Naive thymus-derived CD4-positive, alpha-beta T cell (primary cell): ENCODE measurements at regions not wholly inside any gene's neighbourhood (a gene's known extent, or its start where the extent isn't known, plus 50 kb on each side); places are given as distances from the start of the nearest gene placed in this dataset.

ENCODE experiments used
- ATAC-seq: fragments of 150-1000 bp; cut with Tn5 transposase; 2 replicates; pipeline ENCODE4 v1.10.0; 2021; ENCODE audit warnings: mild to moderate bottlenecking, moderate library complexity
- CTCF ChIA-PET: fragments of 350-600 bp; sonication (Branson Sonifier 250); formaldehyde crosslinking; loops from one replicate; lab custom pipeline; 2021; ENCODE audit warnings: antibody characterized with exemption; lab: Charles Lee
- POLR2A ChIA-PET: fragments of 350-600 bp; sonication (Branson Sonifier 250); formaldehyde crosslinking; loops from one replicate; lab custom pipeline; 2021; ENCODE audit warnings: antibody characterized with exemption, inconsistent platforms; lab: Charles Lee
- DNase-seq, 9 donors: peaks; one replicate each; pipeline versions ENCODE4 v3.0.0 to v3.0.0-alpha.2; 2020 to 2022; ENCODE audit warnings: mixed read lengths in 1 of 9
- H3K27ac ChIP-seq: one replicate; pipeline ENCODE4 v1.7.0; 2013; ENCODE audit warnings: mild to moderate bottlenecking, low read depth, low read length, moderate library complexity
- H3K27me3 ChIP-seq, 2 donors: one replicate each; pipeline ENCODE4 v1.7.0; 2013; ENCODE audit warnings: low read length in 2 of 2, mild to moderate bottlenecking in 2 of 2, moderate library complexity in 2 of 2; ENCODE audit not compliant: control insufficient read depth in 2 of 2, insufficient read depth in 2 of 2
- H3K36me3 ChIP-seq, 3 experiments: 1 replicate in 2 of 3; 2 replicates in 1 of 3; pipeline ENCODE4 v1.7.0; 2013; ENCODE audit warnings: low read length in 3 of 3, mild to moderate bottlenecking in 3 of 3, moderate library complexity in 1 of 3; ENCODE audit not compliant: insufficient read depth in 3 of 3, control insufficient read depth in 2 of 3
- H3K4me1 ChIP-seq, 2 donors: one replicate each; pipeline ENCODE4 v1.7.0; 2013; ENCODE audit warnings: low read length in 2 of 2, mild to moderate bottlenecking in 2 of 2, moderate library complexity in 1 of 2; ENCODE audit not compliant: control insufficient read depth in 2 of 2, insufficient read depth in 2 of 2
- H3K4me3 ChIP-seq: 2 replicates; pipeline ENCODE4 v1.7.0; 2013; ENCODE audit warnings: mild to moderate bottlenecking, low read length
- H3K9me3 ChIP-seq, 3 experiments: 1 replicate in 2 of 3; 2 replicates in 1 of 3; pipeline ENCODE4 v1.7.0; 2013; ENCODE audit warnings: low read length in 3 of 3; ENCODE audit not compliant: control insufficient read depth in 2 of 3
- H3K27ac Mint-ChIP-seq, 9 donors: one replicate each; pipeline ENCODE4 v1.8.0; 2020 to 2022; ENCODE audit warnings: mixed read lengths in 9 of 9, mild to moderate bottlenecking in 8 of 9, moderate library complexity in 5 of 9, inconsistent platforms in 2 of 9
- H3K27me3 Mint-ChIP-seq, 5 donors: one replicate each; pipeline ENCODE4 v1.8.0; 2021 to 2022; ENCODE audit warnings: mixed read lengths in 5 of 5, mild to moderate bottlenecking in 1 of 5
- H3K36me3 Mint-ChIP-seq, 5 donors: one replicate each; pipeline ENCODE4 v1.8.0; 2020 to 2022; ENCODE audit warnings: mixed read lengths in 5 of 5, mild to moderate bottlenecking in 3 of 5, inconsistent platforms in 1 of 5
- H3K4me1 Mint-ChIP-seq, 7 donors: one replicate each; pipeline ENCODE4 v1.8.0; 2020 to 2022; ENCODE audit warnings: mixed read lengths in 7 of 7, mild to moderate bottlenecking in 3 of 7, inconsistent platforms in 1 of 7
- H3K4me3 Mint-ChIP-seq, 10 donors: one replicate each; pipeline ENCODE4 v1.8.0; 2020 to 2022; ENCODE audit warnings: mild to moderate bottlenecking in 10 of 10, mixed read lengths in 10 of 10, moderate library complexity in 6 of 10, inconsistent platforms in 2 of 10
- H3K9me3 Mint-ChIP-seq, 11 donors: one replicate each; pipeline ENCODE4 v1.8.0; 2020 to 2022; ENCODE audit warnings: mixed read lengths in 11 of 11, mild to moderate bottlenecking in 4 of 11, inconsistent platforms in 1 of 11, moderate library complexity in 1 of 11
- intact Hi-C, 2 donors: fragments of 100-400 bp; cut with micrococcal nuclease; formaldehyde crosslinking; loops; one replicate each; pipeline ENCODE4 v1.15.1; 2023

- no peak for ATAC-seq
- Mint-ChIP-seq H3K27me3 (peaks cover 0 to 8% (median 0%) of the 10 kb centered on the region in 5 donors), H3K9me3 (peaks cover 0 to 5% (median 0%) of the 10 kb centered on the region in 11 donors), H3K4me3 (no peak overlapping the region), H3K27ac (no peak overlapping the region), H3K4me1 (no peaks in the 10 kb centered on the region), H3K36me3 (no peaks in the 10 kb centered on the region)
- intact Hi-C loops, result no loop called here
- POLR2A ChIA-PET, result no interaction called here
- Histone ChIP-seq H3K27me3 (no peaks in the 10 kb centered on the region), H3K36me3 (no peaks in the 10 kb centered on the region), H3K27ac (no peak overlapping the region), H3K4me1 (no peaks in the 10 kb centered on the region), H3K4me3 (no peak overlapping the region), H3K9me3 (no peaks in the 10 kb centered on the region)
- CTCF ChIA-PET, result no interaction called here
- no peak for DNase-seq
Measured at GRCh38 chr11:116129456-116129855, 625.2 kb upstream of the CADM1 start.

- peaks cover 0 to 5% (median 0%) of the 10 kb centered on the region in 11 donors for H3K9me3 Mint-ChIP-seq
- H3K27ac Mint-ChIP-seq, result no peak overlapping the region
- CTCF ChIA-PET, result no interaction called here
- POLR2A ChIA-PET, result no interaction called here
- no peaks in the 10 kb centered on the region for H3K36me3 Mint-ChIP-seq
- Histone ChIP-seq H3K27me3 (no peaks in the 10 kb centered on the region), H3K9me3 (no peaks in the 10 kb centered on the region), H3K4me3 (no peak overlapping the region), H3K27ac (no peak overlapping the region), H3K4me1 (no peaks in the 10 kb centered on the region), H3K36me3 (no peaks in the 10 kb centered on the region)
- peaks cover 0 to 8% (median 0%) of the 10 kb centered on the region in 5 donors for H3K27me3 Mint-ChIP-seq
- H3K4me1 Mint-ChIP-seq, result no peaks in the 10 kb centered on the region
- DNase-seq, result no peak
- ATAC-seq, result no peak
- no peak overlapping the region for H3K4me3 Mint-ChIP-seq
- intact Hi-C loops, result no loop called here
Measured at GRCh38 chr11:116126562-116126961, 622.3 kb upstream of the CADM1 start.

- H3K36me3 ChIP-seq, result no peaks in the 10 kb centered on the region
- DNase-seq (no peak), ATAC-seq (no peak)
- H3K27ac ChIP-seq, result no peak overlapping the region
- H3K4me3 ChIP-seq, result no peak overlapping the region
- H3K9me3 Mint-ChIP-seq, result peaks cover 0 to 5% (median 0%) of the 10 kb centered on the region in 11 donors
- no peaks in the 10 kb centered on the region for H3K36me3 Mint-ChIP-seq
- POLR2A ChIA-PET, result no interaction called here
- H3K27ac Mint-ChIP-seq, result no peak overlapping the region
- CTCF ChIA-PET, result no interaction called here
- no peaks in the 10 kb centered on the region for H3K4me1 ChIP-seq
- intact Hi-C loops, result no loop called here
- no peaks in the 10 kb centered on the region for H3K9me3 ChIP-seq
- H3K27me3 ChIP-seq, result no peaks in the 10 kb centered on the region
- H3K4me3 Mint-ChIP-seq, result no peak overlapping the region
- no peaks in the 10 kb centered on the region for H3K4me1 Mint-ChIP-seq
- peaks cover 0 to 8% (median 0%) of the 10 kb centered on the region in 5 donors for H3K27me3 Mint-ChIP-seq
Measured at GRCh38 chr11:116124922-116125714, 620.9 kb upstream of the CADM1 start.

- H3K4me1 Mint-ChIP-seq, result no peaks in the 10 kb centered on the region
- no peaks in the 10 kb centered on the region for H3K36me3 Mint-ChIP-seq
- no peak for ATAC-seq
- no peak for DNase-seq
- no peak overlapping the region for H3K27ac Mint-ChIP-seq
- H3K27me3 ChIP-seq, result no peaks in the 10 kb centered on the region
- peaks cover 0 to 12% (median 6%) of the 10 kb centered on the region in 5 donors for H3K27me3 Mint-ChIP-seq
- H3K36me3 ChIP-seq, result no peaks in the 10 kb centered on the region
- ChIA-PET POLR2A (no interaction called here), CTCF (no interaction called here)
- intact Hi-C loops, result no loop called here
- H3K4me1 ChIP-seq, result no peaks in the 10 kb centered on the region
- no peak overlapping the region for H3K4me3 ChIP-seq
- H3K4me3 Mint-ChIP-seq, result no peak overlapping the region
- H3K9me3 ChIP-seq, result no peaks in the 10 kb centered on the region
- H3K27ac ChIP-seq, result no peak overlapping the region
- peaks cover 0 to 10% (median 0%) of the 10 kb centered on the region in 11 donors for H3K9me3 Mint-ChIP-seq
Measured at GRCh38 chr11:116123739-116124138, 619.5 kb upstream of the CADM1 start.

- no peak overlapping the region for H3K4me3 Mint-ChIP-seq
Measured at GRCh38 chr11:116122697-116123472, 618.7 kb upstream of the CADM1 start.

GRCh38 chr11:116119158-116119557 lies 614.9 kb upstream of the CADM1 start:
- Histone ChIP-seq H3K9me3 (no peaks in the 10 kb centered on the region), H3K27me3 (no peaks in the 10 kb centered on the region), H3K4me1 (no peaks in the 10 kb centered on the region), H3K27ac (no peak overlapping the region), H3K4me3 (no peak overlapping the region), H3K36me3 (no peaks in the 10 kb centered on the region)
- DNase-seq (no peak), ATAC-seq (no peak)
- peaks cover 0 to 1% (median 0%) of the 10 kb centered on the region in 5 donors for H3K36me3 Mint-ChIP-seq
- H3K4me1 Mint-ChIP-seq, result no peaks in the 10 kb centered on the region
- H3K27ac Mint-ChIP-seq, result no peak overlapping the region
- intact Hi-C loops, result no loop called here
- H3K27me3 Mint-ChIP-seq, result peaks cover 0 to 22% (median 4%) of the 10 kb centered on the region in 5 donors
- ChIA-PET POLR2A (no interaction called here), CTCF (no interaction called here)
- H3K9me3 Mint-ChIP-seq, result peaks cover 0 to 18% (median 4%) of the 10 kb centered on the region in 11 donors
- H3K4me3 Mint-ChIP-seq, result no peak overlapping the region

More at GRCh38 chr11:116122697-116123472, 618.7 kb upstream of the CADM1 start:
- DNase-seq, result no peak
- Histone ChIP-seq H3K4me3 (no peak overlapping the region), H3K4me1 (no peaks in the 10 kb centered on the region), H3K36me3 (no peaks in the 10 kb centered on the region), H3K9me3 (no peaks in the 10 kb centered on the region), H3K27ac (no peak overlapping the region), H3K27me3 (no peaks in the 10 kb centered on the region)
- ChIA-PET CTCF (no interaction called here), POLR2A (no interaction called here)
- no peak for ATAC-seq
- Mint-ChIP-seq H3K27me3 (peaks cover 0 to 13% (median 8%) of the 10 kb centered on the region in 5 donors), H3K9me3 (peaks cover 0 to 11% (median 0%) of the 10 kb centered on the region in 11 donors), H3K36me3 (no peaks in the 10 kb centered on the region), H3K4me1 (no peaks in the 10 kb centered on the region), H3K27ac (no peak overlapping the region)
- intact Hi-C loops, result no loop called here
